Ovary (tissue), 7 donors: ENCODE measurements at regions not wholly inside any gene's neighbourhood (a gene's known extent, or its start where the extent isn't known, plus 50 kb on each side); places are given as distances from the start of the nearest gene placed in this dataset.
"Not testable (repeated sequence)": the region's sequence is repeated elsewhere in the genome, so short reads cannot be mapped to it uniquely, and the experiment has no call there.

Source experiments
- DNase-seq, 5 donors: peaks; one replicate each; pipeline ENCODE4 v3.0.0-alpha.2; 2019 to 2020
- H3K27ac ChIP-seq, 2 donors: fragments of 200-600 bp; one replicate each; pipeline versions ENCODE4 v1.5.1 to v1.8.0; 2019 to 2022
- H3K27me3 ChIP-seq: fragments of 200-600 bp; one replicate; pipeline ENCODE4 v1.8.0; 2022
- H3K36me3 ChIP-seq: fragments of 200-600 bp; sonication (generic); one replicate; pipeline ENCODE4 v1.5.1; 2019
- H3K4me1 ChIP-seq: one replicate; pipeline ENCODE4 v1.8.1; 2013; ENCODE audit warnings: mild to moderate bottlenecking, moderate library complexity; ENCODE audit not compliant: insufficient read depth
- H3K4me3 ChIP-seq: fragments of 200-600 bp; sonication (generic); one replicate; pipeline ENCODE4 v1.5.1; 2017
- H3K9me3 ChIP-seq, 2 donors: fragments of 200-600 bp in 1 of 2; sonication (generic) in 1 of 2; one replicate each; pipeline versions ENCODE4 v1.5.1 to v1.8.1; 2013 to 2019; ENCODE audit warnings: mild to moderate bottlenecking in 1 of 2, moderate library complexity in 1 of 2
- WGBS, 3 donors: extraction: QIAGEN DNeasy Blood & Tissue Kit in 1 of 3; methylation state at CpG; one replicate each; pipeline versions ENCODE4 v1.1.5 to v1.1.7; 2013 to 2017; 5-methylcytosine and 5-hydroxymethylcytosine counted together
- intact Hi-C, 4 donors: fragments of 100-400 bp; cut with DNase I; formaldehyde crosslinking; loops; one replicate each; pipeline versions ENCODE4 v1.11.0 to v1.15.1; 2022 to 2023
- donor health status: DM: no; HTN: no; CAD: no; lungs with moderate emphysema.
- donor health status: DM: no; HTN: no; CAD: no.
- donor health status: Bipolar disorder and iron deficiency.
- donor health status: DM: no; HTN: no; CAD: no.
- donor health status: DM: yes; HTN: yes; CAD: no.

DNA sequence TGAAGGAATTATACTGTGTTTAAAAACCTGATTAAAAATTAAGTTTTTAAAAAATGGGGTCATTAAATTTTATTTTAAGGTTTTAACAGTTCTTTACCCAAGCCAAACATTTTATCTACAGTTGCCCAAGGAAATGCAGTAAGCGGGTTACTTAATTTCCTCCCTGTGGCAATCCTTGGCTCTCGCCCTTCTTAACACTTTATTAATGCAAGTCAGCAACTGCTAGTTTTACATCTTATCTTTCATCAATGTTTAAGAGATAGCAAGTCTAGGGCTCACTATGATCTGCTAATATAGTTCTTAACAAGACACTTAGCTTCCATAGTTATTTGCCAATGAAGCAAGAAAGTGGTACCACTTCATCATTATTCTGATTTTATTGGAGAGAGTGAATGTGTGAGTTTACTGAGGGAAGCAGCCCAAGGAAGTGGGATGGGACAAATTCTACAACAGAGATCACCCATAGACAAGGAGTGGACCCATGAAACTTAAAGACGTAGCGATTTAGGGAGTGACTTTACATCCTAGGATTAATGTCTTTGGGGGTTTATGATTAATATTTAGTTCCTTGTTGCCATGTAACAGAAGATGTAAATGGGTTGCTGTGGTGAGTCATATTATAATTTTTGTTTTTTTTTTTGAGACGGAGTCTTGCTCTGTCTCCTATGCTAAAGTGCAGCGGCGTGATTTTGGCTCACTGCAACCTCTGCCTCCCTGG, 120.4 kb upstream of the ZNF658 start:
- H3K36me3 ChIP-seq, intact Hi-C loops, H3K27ac ChIP-seq, H3K4me1 ChIP-seq, DNase-seq, H3K4me3 ChIP-seq, H3K9me3 ChIP-seq, H3K27me3 ChIP-seq: not testable (repeated sequence)
- WGBS, 3 donors: no CpG with 5 or more reads among the region's 7 CpGs

DNA sequence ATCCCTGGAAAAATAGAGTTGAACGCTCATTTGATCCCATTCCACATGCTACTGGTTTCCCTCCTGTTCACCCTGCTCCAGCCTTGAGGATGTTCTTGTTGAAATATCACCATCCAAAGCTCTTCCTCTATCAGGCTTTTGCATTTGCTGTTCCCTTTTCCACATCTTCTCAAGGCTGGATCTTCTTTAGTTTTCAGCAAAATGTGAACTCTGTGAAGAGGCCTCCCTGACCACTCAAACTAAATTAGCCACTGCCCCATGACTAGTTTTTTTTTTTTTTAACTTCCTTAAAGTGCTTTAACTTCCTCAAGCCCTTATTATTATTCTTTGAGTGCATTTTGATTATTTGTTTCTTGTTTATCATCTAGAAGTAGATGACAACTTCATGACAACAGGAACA, 119.3 kb upstream of the ZNF658 start:
- H3K9me3 ChIP-seq, H3K4me3 ChIP-seq, H3K27me3 ChIP-seq, H3K27ac ChIP-seq, DNase-seq, H3K36me3 ChIP-seq, H3K4me1 ChIP-seq, intact Hi-C loops: not testable (repeated sequence)
- WGBS, 3 donors: 0% methylated on average over 1 of the region's 1 CpG

GRCh38 chr9:66782010-66782409, 118.5 kb upstream of the ZNF658 start:
- H3K9me3 ChIP-seq, H3K27me3 ChIP-seq, H3K27ac ChIP-seq, H3K4me3 ChIP-seq, DNase-seq, H3K36me3 ChIP-seq, intact Hi-C loops, H3K4me1 ChIP-seq: not testable (repeated sequence)
- 64 to 81% (median 71%) methylated on average over 3 to 4 of the region's 6 CpGs for WGBS, 3 donors

DNA sequence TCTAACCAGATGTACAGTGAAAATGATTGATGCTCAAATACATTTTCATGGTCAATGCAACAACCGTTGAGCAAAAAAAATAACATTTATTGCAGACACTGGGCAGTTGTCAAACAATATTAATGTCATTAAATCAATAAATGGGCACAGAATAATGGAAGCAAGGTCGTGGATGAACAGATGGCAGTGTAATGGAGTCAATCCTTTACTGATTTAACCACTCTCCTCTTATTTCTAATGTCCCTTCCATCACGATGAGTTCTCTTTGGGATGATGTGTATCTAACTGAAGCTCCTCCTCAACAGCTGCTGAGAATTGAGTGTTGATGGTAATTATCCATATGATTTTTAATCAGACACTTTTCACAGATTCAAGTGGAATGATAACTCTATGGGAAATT, 114.9 kb upstream of the ZNF658 start:
- H3K36me3 ChIP-seq, DNase-seq, H3K9me3 ChIP-seq, H3K4me1 ChIP-seq, H3K27me3 ChIP-seq, H3K27ac ChIP-seq, intact Hi-C loops, H3K4me3 ChIP-seq: not testable (repeated sequence)
- WGBS, 3 donors: 68 to 72% (median 70%) methylated on average over 3 of the region's 3 CpGs

DNA sequence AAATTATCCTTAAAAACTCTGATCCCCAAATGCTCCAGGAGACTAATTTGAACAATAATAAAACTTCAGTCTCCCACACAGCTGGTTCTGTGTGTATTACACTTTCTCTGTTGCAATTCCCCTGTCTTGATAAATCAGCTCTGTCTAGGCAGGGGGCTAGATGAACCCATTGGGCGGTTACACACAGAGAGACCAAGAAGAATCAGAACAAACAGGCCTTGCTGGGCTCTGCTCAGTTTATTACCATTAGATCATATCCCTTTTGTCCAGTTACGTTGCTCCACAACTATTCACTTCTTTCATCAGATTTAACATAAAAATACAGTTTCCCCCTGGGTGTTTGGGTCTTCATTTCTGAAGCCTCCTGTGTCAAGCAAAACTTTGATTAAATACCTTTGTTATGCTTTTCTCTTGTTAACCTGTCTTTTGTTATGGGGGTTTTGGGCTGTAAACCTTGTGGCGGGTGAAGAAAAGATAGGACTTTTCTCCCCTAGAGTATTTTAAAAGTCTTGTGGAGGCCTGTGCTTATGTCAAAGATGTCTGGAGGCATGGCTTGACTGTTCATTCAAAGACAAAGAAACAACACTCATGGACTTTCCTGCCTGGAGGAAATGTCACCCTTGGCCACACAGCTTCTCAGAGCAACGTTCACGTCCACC, 109.3 kb upstream of the ZNF658 start:
- DNase-seq, H3K27ac ChIP-seq, H3K27me3 ChIP-seq, intact Hi-C loops, H3K4me1 ChIP-seq, H3K9me3 ChIP-seq, H3K36me3 ChIP-seq, H3K4me3 ChIP-seq: not testable (repeated sequence)
- 40 to 55% methylated on average over 1 of the region's 5 CpGs; no CpG with 5 or more reads in 1 of the 3 donors for WGBS, 3 donors

DNA sequence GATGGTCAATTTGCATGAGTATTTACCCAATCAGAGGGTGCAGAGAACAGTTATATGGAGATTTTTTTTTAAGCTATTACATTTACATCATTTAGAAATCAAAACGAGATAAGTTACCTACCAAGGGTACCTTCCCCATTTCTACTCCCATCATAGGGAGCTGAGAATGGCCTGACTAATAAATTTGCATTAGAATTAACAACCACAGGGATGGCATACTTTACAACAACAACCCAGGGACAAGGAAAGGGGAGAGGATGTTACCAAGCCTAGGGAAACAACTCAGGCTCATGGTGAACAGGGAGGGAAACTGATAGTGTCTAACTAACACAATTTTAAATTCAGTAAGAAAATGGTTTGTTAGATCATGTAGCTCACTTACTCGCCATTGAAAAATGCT, 105.8 kb upstream of the ZNF658 start:
- H3K36me3 ChIP-seq, intact Hi-C loops, H3K4me1 ChIP-seq, H3K4me3 ChIP-seq, H3K27ac ChIP-seq, H3K9me3 ChIP-seq, DNase-seq, H3K27me3 ChIP-seq: not testable (repeated sequence)
- WGBS, 3 donors: 19 to 56% (median 27%) methylated on average over 1 to 2 of the region's 2 CpGs

GRCh38 chr9:66795723-66796503, 104.6 kb upstream of the ZNF658 start:
- H3K27me3 ChIP-seq, DNase-seq, H3K27ac ChIP-seq, H3K4me1 ChIP-seq, intact Hi-C loops, H3K4me3 ChIP-seq, H3K36me3 ChIP-seq, H3K9me3 ChIP-seq: not testable (repeated sequence)
- WGBS, 3 donors: 60 to 80% (median 78%) methylated on average over 2 of the region's 3 CpGs

- H3K36me3 ChIP-seq, H3K9me3 ChIP-seq, H3K4me3 ChIP-seq, H3K27me3 ChIP-seq, H3K4me1 ChIP-seq, H3K27ac ChIP-seq, DNase-seq, intact Hi-C loops: not testable (repeated sequence)
- 35 to 41% (median 36%) methylated on average over 8 of the region's 8 CpGs for WGBS, 3 donors
These were observed 102.5 kb upstream of the ZNF658 start for GRCh38 chr9:66797905-66798616.

- DNase-seq, H3K4me1 ChIP-seq, H3K4me3 ChIP-seq, H3K36me3 ChIP-seq, intact Hi-C loops, H3K27ac ChIP-seq, H3K27me3 ChIP-seq, H3K9me3 ChIP-seq: not testable (repeated sequence)
- WGBS, 3 donors: 20 to 26% (median 22%) methylated on average over 1 of the region's 1 CpG
These were observed 96.9 kb upstream of the ZNF658 start for GRCh38 chr9:66803619-66804018.

- intact Hi-C loops, H3K4me1 ChIP-seq, H3K36me3 ChIP-seq, H3K9me3 ChIP-seq, H3K4me3 ChIP-seq, H3K27me3 ChIP-seq, H3K27ac ChIP-seq, DNase-seq: not testable (repeated sequence)
These were observed 90.3 kb upstream of the ZNF658 start for GRCh38 chr9:66810247-66810646.

- H3K4me3 ChIP-seq, intact Hi-C loops, H3K36me3 ChIP-seq, H3K9me3 ChIP-seq, DNase-seq, H3K27me3 ChIP-seq, H3K4me1 ChIP-seq, H3K27ac ChIP-seq: not testable (repeated sequence)
- WGBS, 3 donors: no CpG with 5 or more reads among the region's 1 CpG
These were observed 88.2 kb upstream of the ZNF658 start for GRCh38 chr9:66812367-66812766.
